HG02973 (cell line): ENCODE measurements at regions not wholly inside any gene's neighbourhood (a gene's known extent, or its start where the extent isn't known, plus 50 kb on each side); places are given as distances from the start of the nearest gene placed in this dataset.

Experiments
- ATAC-seq: cut with Tn5 transposase; IDR thresholded peaks from one replicate; pipeline ENCODE4 v1.9.1; 2021; ENCODE audit warnings: moderate library complexity; ENCODE audit not compliant: unreplicated experiment

DNA sequence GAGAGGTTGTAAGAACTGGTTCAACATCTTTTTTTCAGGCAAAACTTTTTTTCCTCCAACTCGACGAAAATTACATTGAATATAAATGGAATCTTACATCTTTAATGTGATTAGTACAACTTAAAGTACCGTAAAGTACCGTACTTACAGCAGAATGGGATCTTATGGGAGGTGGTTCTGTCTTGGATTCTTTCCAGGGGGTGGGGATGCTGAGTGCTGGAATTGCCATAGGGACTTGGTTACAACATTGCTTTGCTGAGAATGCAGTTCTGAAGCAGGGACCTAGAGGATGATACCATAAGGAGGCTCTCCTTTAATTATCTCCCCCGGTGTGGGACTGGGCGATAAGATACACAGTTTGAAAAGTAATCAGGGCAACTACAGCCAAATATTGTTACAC is 186.4 kb downstream of the KLF5 start:
- ATAC-seq, result no peak

DNA sequence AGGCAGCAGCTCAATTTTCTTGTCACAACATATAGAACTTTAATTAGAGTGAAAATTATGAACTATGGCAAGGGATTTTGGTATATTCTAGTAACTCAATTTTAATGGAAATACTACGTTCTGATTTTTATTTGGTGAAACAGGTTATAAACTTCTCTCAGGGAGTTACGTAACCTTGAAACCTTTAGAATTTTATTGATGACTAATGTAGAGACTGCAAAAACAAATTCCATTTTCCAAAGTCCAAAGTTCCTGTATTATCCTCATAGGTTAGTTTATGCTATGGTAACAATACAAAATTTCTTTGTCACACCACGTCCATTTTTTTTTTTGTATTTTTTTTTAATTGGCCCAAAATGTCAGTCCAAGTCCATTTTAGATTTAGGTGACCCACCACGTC is 185.7 kb downstream of the KLF5 start:
- no peak for ATAC-seq

DNA sequence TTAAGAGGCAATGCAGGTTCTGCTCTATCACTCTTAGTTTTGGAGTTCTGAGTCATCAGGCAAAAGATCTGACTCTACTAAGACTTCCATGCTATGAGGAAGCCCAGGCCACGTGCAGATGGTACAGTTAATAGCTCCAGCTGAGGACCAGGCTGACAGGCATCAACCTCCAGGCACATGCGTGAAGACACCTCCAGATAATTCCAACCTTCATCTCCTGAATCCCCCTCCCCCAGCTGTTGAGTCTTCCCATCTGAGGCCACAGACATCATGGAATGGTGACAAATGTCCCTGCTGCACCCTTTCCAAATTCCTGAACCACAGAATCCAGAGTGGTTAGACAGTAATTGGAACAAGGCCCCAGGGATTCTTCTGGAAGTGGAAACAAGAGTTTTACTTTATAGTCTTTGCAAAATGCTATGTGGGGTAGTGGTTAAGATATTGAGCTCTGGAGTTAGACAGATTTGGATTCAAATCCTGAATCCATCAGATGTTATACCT is 183.8 kb downstream of the KLF5 start:
- ATAC-seq, result no peak

DNA sequence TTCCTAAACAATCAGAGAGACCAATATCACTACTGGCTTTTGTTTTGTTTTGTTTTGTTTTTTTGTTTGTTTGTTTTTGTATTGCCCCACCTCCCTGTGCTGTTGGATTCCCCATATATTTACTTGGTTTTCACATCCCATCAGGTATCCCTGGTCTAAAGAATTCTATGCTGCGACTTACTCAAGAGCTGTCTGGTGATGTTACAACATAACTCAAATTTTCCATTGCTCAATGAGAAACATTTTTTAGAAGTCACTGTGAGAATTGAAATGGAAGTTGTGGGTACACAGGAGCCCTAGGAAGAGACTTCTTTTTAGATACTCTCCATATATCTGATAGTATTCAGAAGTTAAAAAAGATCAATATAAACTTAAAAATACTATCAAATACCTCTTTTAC is 181.4 kb downstream of the KLF5 start:
- no peak for ATAC-seq

DNA sequence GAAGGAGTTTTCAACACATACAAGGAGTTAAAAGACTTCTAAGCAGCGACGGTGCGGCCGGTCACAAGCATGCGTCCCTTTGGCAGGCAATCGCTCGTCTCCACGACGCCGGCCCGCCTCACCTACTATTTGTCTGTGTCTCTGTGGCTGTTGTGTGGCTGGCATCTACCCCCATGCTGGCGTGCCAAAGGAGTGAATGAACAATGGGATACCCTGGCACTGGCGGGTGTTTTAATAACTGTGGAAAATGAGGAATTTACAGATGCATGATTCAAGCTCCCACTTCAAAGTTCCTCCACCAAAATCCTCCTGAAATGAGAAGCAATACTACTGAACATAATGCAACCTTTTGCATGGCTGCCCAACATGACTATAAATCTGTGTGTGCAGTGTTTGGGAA is 176.6 kb downstream of the KLF5 start:
- no peak for ATAC-seq

DNA sequence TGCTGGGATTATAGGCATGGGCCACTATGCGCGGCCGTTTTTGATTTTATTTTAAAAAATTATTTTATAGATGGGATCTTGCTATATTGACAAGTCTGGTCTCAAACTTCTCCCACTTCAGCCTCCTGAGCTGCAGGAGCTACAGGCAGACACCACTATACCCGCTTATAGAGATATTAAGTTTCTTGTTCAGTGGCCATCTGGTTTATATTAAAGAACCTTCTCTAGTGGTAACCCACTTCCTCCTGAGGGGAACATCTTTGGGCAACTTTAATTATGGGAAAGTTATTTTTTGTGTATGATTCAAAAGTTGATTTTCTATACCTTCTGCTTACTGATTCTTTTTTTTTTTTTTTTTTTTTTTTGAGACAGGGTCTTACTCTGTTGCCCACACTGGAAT is 172.7 kb downstream of the KLF5 start:
- no peak for ATAC-seq

DNA sequence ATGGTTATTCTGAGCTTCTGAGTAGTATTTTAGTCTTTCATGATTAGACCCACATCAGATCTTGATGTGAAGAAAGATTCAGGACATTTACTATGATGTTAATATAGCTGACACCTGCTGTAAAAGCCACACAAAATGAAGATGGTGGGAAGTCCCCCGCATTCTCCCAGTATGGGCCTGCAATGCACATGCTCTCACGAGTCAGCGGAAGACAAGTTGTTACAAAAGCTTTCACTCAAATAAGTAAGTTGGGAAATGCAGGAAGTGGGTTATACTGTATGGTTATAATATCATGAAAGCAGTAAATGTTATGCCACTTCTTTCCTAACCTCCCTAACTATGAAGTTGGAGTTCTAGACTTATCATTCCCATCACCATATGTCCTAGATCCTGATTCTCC is 171.9 kb downstream of the KLF5 start:
- ATAC-seq, result no peak

DNA sequence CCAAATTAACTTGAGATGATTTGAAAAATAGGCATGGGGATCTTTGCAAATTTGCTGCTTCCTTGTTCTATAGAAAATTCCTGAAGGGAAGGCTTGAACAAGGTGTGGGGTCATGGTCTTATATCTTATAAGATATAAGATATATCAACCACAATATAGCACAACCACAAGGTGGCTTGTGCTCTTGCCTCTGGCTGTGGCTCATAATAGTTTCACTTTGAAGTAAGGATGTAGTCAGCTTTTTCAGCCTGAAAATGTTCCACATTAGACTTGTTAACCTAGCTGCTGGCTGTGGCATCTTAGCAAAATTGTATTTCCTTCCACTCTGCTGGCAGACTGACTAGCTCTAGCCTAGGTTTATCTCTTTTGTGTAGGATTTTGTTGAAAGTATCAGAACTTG is 169.7 kb downstream of the KLF5 start:
- no peak for ATAC-seq

DNA sequence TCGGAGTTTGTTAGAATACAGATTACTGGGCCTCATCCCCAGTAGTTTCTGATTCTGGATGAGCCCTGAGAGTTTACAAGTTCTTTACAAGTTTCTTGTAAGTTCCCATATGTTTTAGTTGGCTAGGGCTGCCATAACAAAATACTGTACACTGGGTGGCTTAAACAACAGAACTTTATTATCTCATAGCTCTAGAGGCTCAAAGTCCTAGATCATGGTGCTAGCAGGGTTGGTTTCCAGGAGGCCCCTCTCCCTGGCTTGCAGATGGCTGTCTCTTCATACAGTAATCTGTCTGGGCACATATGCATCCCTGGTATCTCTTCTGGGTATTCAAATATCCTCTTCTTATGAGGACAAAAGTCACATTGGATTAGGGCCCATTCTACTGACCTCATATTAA is 167.2 kb downstream of the KLF5 start:
- ATAC-seq, result no peak

DNA sequence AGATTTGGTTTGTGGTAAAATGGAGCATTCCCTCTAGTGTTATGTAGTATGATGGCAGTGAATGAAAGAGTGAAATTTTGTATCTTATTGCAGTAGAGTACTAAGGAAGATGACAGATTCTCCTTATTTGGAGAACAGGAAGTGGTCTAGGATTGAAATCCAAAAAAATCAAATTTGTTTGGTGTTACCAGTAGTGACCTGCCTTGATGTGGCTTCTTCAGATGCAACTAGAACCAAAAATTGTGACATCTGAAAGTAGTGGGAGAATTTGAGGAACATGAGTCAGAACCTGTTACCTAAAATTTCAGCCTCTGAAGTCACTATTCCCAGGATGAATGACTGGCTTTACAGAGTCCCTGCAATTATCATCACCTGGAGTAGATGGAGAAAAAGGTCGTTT is 165.9 kb downstream of the KLF5 start:
- ATAC-seq, result no peak

DNA sequence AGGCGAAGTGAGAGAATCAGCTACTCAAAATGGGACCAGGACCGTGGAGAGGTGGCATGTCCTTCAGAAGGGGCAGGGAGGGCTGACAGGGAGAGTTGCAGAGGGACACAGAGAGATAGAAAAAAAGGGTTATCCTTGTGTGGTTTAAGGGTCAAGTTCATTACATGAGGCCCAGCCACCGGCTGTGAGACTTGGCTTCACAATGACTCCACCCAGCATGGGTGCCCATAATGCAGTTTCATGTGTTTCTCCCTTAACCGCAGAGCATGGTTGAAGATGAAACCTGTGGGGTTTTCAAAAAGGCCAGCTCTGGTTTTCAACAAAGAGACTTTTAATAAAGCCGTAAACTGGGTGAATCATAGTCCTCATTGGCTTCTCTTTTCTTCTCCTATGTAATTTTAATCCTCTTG is 164.6 kb downstream of the KLF5 start:
- peak; percentile 76 for ATAC-seq

DNA sequence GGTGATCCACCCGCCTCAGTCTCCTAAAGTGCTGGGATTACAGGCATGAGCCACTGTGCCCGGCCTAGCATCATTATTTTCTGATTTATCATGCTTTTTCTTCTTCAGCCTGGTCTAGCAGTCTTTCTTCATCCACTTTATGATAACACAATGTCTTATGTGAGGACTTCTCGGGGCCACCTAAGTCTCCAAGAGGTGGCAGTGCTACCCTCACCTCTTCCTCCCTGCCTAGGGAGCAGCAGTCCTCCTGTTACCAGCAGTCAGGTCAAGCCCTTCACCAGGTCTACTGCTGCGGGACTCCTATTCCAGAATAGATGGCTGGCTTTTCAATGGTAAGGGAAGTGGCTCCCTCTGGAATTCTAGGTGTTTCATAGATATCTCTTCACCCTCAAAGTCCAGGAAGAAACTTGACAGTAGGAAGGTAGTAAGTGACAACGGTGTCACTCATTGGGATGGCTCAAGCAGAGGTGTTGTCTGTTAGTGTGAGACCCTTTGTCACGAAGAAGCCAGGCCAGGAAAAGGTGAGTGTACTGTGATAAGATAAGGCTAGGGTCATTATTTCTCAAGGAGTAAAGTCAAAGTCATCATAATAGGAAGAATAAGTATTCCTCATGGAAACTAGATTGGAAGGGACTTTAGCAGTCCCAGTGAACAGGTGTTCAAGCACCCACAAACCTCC is 164.0 kb downstream of the KLF5 start:
- ATAC-seq, result no peak

DNA sequence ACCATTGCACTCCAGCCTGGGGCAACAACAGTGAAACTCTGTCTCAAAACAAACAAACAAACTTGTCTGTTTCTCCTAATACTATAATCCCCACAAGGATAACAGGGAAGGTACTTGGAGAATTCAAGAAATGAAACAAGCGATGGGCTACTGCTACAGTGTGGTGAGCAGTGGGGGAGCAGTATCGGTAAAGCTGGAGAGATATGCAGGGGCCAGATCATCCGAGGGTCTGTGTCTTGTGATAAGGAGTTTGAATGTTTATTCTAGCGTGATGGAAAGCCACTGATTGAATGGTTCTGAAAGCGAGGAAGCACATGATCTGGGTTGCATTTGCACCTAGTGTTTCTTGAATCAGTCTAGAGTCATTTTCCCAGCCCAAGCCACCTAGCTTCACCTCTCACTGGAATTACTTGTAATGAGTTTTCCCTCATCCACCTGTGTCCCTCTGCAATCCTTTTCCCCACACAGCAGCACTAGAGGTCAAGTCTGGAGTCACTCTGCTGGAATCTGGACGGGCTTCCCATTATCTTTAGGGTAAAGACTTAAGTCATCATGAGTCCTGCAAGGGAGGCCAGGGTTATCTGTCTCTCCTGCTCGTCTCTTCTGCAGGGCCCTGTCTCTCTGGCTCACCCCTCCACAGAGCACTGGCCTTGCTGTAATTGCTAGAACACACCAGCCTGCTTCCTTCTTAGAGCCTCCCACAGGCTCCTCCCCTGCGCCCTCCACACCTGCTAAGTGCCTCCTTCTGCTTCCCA is 162.3 kb downstream of the KLF5 start:
- no peak for ATAC-seq

DNA sequence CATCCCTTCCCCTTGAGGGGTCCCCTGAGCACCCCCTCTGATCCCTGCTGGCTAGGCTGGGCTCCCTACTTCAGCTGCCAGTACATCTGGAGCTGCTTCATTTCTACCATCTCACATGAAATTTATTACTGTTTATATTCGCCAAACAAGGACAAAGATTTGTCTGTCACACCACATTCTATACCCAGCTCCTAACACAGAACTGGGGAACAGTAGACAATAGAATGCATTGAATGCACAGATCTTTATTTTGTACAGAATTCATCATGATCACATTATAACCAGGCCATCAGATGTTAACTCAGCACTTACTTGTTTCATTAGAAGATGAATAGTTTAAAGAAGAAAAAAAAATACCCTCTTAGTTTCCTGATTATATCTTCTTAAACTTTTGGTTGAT is 159.4 kb downstream of the KLF5 start:
- no peak for ATAC-seq

DNA sequence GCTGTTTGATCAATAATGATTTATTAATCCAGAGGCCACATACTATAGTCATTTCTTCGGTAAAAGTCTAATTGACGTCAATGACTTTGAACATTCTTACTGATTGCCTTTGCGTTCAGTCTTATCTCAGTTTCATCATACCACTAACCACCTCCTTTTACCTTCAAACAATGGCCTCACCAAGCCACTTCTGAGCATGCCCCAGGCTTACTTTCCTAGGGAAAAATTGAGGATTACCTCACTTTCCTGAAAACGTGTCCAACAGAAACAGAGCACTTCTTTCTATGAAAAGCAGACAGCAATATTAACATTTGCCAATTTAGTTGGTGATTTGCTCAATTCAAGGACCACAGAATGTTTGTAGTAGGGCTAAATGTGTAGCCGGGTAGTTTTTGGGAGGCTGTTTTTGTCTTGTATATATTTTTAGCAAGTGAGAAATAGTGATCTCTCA is 157.6 kb downstream of the KLF5 start:
- no peak for ATAC-seq

DNA sequence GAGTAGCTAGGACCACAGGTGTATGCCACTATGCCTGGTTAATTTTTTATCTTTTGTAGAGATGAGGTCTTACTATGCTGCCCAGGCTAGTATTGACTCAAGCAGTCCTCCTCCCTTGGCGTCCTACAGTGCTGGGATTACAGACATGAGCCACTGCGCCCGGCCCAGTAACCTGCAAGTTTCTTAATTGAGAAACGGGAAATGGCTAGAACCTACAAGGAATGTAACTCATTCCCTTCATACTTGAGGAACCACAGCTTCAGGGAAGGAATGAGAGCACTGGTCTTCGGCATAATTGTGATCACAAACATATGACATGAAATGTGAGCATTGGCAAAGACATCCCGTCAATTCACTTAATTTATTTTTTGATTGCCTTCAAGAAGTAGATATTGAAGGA is 157.0 kb downstream of the KLF5 start:
- ATAC-seq, result no peak

DNA sequence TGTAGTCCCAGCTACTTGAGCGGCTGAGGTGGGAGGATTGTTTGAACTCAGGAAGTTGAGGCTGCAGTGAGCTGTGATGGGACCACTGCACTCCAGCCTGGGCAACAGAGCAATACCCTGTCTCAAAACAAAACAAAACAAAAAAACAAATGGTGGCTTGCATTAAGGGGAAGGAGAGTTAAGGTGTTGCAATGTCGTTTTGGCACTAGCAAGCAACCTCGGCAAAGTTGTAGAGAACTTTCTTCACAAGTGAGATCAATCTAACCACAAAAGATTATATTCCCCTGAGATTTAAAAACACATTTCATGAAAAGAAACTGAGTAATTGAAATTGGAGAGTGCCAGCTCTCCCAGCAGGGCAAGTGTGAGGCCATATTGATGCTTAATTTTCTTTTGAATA is 153.7 kb downstream of the KLF5 start:
- ATAC-seq, result no peak

DNA sequence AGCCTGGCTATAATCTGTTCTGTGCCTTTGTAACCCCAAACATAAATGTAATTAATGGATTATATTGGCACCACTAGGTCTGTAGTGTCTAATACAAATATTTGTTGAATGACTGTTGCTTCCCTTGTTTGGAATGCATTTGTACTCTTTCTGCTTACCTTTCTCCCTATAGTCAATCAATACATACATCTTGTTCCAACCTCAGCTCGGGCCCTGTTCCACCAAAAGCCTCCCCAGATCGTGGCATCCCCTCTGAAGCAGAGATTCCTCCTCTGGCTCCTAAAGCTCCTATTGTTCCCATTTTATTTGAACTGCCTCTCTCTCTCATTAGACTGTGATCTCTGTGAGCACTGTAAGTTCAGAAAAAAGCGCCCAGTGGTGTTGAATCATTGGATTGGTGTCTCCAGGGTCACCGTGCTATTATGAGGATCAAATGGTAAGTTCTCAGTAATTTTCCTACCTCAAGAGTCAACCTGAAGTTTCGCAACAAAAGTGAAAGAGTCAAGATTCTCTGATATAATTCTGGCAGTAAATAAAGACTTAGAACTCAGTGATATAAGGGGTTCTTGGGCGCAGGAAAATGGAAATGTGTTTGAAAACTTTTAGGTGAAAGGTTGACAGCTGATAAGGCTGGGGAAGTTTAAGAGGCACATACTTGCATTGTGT is 151.5 kb downstream of the KLF5 start:
- ATAC-seq, result no peak

DNA sequence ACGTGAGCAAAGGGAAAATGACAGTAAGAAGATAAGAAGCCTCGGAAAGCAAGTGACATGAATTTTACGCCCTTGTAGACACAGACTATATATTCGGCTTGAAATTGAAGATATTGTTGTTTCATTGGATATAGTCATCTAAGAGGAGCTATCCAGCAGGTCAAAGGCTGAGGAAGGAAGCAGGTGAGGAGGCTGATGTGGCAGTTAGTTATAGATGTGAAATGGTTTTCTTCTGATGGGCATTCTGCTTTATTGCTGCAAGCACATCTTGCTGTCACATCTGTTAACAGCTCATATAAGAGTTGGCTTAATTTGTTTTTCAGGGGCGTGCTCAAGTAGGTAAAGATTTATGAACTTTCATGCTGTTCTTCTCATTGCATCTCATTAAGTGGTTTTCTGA is 146.1 kb downstream of the KLF5 start:
- ATAC-seq, result no peak

DNA sequence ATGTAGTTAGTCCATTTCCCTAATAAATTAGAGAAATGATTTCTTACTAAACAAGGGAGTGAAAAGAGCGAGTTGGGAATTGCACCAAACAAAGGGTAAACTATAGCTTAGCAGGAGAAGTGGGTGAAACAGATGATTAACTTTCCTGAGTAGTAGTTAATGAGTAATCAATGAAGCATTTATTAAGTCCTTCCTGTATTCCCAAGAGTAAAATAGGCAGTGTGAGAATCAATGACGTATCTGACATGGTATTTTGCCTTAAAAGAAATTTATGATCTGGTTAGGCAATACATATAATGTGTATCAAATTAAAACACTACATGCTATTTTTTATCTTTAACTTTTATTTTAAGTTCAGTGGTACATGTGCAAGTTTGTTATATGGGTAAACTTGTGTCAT is 142.8 kb downstream of the KLF5 start:
- no peak for ATAC-seq

DNA sequence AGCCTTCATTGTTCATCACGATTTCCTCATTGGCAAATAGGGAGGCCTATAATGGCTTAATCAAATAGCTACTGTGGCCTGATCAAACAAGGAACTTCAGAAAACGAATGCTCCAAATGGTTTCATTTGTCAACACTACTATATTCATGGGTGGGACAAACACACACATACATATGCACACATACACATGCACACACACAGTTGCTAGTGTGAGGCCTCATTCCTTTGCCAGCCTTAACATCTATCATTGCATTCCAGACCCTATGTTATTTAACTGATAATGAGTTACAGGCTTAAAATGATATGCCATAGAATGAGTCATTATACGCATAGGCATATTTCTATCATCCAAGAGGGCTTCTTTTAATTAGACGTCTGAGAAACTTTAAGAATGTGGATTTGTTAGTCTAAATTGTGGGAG is 140.2 kb downstream of the KLF5 start:
- ATAC-seq, result no peak

DNA sequence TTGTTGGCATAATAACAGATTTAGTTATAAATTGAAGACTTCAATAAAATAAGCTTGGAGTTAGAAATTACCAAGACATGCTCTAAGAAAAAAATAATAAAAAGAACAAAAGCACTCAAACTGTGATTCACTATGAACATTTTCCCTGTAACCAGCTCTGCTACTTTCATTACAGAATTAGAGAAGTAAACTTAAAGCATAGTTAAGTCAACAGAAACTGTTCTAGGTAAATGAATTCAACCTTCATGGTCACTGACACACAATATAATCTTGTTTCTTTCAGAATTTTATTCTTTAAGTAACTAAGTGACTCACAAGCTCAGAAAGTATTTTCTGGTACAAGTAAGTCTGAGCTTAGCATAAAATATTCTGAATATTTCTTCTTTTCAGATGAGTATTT is 136.3 kb downstream of the KLF5 start:
- no peak for ATAC-seq
